PFSK-1 (cell line): ENCODE measurements at regions not wholly inside any gene's neighbourhood (a gene's known extent, or its start where the extent isn't known, plus 50 kb on each side); places are given as distances from the start of the nearest gene placed in this dataset.

Experiments used
- FOXP2 ChIP-seq: optimal IDR thresholded peaks from 2 replicates; pipeline ENCODE3; 2011; ENCODE audit warnings: borderline replicate concordance, control low read depth, inconsistent platforms; ENCODE audit not compliant: insufficient read depth; ENCODE audit errors: extremely low read length, extremely low read depth
- POLR2AphosphoS5 ChIP-seq: IDR thresholded peaks from 2 replicates; pipeline ENCODE4 v1.6.1; 2012; ENCODE audit warnings: low read depth, mild to moderate bottlenecking, control low read depth, low read length, moderate library complexity
- SIN3A ChIP-seq: IDR thresholded peaks from 2 replicates; pipeline ENCODE4 v1.6.1; 2012; ENCODE audit warnings: mild to moderate bottlenecking, low read length, moderate library complexity, borderline replicate concordance; ENCODE audit not compliant: insufficient read depth
- TAF1 ChIP-seq: IDR thresholded peaks from 2 replicates; pipeline ENCODE4 v1.6.1; 2012; ENCODE audit warnings: low read length, control low read depth, borderline replicate concordance; ENCODE audit not compliant: insufficient read depth
- TF ChIP-seq, protein P1 (sequence below), 2 experiments: IDR thresholded peaks; 2 replicates each; pipeline versions ENCODE4 v1.6.1 to v1.8.0; 2011 to 2012; ENCODE audit warnings: low read depth in 2 of 2, low read length in 2 of 2, control low read depth in 1 of 2, inconsistent platforms in 1 of 2, mild to moderate bottlenecking in 1 of 2, moderate library complexity in 1 of 2; ENCODE audit not compliant: insufficient read depth in 1 of 2

DNA sequence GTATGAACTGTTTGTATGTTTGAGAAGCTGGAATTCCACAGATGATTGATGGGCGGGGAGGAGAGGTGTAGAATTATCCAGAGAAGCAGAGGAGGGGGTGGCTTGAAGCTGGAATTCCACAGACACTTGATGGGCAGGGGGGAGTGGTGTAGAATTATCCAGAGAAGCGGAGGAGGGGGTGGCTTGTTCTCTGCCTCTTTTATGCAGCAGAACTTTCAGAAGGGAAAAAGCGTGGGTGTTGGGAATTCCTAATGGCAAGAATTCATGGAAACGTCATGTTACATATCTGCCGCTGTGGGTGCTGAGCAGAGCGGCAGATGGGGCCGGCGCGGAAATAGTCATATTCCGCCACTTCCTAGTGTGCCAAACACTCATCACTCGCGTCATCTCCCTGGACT is 167.9 kb upstream of the KCNG1 start:
- TF ChIP-seq TAF1 (no peak), POLR2AphosphoS5 (no peak), SIN3A (no peak), FOXP2 (no peak)

DNA sequence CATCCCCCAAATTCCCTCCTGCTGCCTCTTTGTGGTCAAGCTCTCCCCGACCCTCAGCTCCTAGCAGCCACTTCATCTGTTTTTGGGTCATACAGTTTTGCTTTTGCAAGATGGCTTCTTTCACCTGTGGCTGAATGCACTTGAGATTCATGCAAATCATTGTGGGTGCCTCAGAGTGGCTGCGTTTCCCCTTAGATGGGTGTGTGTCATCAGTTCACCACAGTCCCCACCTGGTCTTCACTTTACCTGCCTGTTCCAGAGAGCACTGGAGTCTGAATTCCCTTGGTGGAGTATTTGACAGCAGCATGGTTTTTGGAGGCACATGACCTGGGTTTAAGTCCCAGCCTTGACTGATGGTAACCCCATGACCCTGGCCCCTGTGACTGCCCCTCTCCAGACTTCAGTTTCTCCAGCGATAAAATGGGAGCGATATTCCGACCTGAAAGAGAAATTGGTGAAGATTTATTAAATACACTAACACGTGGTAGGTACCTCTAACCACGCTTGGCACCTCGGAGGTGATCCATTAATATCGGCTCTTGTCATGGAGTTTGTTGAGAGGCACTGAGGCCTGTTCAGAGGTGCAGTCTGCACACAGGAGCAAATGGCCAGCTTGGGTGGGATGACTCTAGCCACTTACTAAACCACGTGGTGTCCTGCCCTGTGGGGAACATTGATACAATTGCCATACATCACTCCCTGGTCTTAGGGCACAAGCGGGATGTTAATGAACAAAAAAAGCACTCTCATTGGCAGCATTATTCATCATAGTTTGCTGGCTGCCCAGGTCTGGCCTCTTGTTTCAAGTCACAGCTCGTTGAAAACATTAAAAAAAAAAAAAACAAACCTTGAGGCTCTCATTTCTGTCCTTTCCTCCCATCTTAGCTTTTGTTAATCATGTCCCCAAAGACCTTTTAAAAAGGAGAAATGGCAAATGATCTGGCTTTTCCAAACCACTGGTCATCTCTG is 167.2 kb upstream of the KCNG1 start:
- no peak for TF ChIP-seq SIN3A
- no peak for TF ChIP-seq POLR2AphosphoS5
- TF ChIP-seq, protein P1, sequence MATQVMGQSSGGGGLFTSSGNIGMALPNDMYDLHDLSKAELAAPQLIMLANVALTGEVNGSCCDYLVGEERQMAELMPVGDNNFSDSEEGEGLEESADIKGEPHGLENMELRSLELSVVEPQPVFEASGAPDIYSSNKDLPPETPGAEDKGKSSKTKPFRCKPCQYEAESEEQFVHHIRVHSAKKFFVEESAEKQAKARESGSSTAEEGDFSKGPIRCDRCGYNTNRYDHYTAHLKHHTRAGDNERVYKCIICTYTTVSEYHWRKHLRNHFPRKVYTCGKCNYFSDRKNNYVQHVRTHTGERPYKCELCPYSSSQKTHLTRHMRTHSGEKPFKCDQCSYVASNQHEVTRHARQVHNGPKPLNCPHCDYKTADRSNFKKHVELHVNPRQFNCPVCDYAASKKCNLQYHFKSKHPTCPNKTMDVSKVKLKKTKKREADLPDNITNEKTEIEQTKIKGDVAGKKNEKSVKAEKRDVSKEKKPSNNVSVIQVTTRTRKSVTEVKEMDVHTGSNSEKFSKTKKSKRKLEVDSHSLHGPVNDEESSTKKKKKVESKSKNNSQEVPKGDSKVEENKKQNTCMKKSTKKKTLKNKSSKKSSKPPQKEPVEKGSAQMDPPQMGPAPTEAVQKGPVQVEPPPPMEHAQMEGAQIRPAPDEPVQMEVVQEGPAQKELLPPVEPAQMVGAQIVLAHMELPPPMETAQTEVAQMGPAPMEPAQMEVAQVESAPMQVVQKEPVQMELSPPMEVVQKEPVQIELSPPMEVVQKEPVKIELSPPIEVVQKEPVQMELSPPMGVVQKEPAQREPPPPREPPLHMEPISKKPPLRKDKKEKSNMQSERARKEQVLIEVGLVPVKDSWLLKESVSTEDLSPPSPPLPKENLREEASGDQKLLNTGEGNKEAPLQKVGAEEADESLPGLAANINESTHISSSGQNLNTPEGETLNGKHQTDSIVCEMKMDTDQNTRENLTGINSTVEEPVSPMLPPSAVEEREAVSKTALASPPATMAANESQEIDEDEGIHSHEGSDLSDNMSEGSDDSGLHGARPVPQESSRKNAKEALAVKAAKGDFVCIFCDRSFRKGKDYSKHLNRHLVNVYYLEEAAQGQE (IDR thresholded peaks at IDR 0.05; ENCODE audit: insufficient read depth in 1 of 2, low read depth in 2 of 2, low read length in 2 of 2), result no peak
- TF ChIP-seq TAF1, result no peak
- no peak for TF ChIP-seq FOXP2

DNA sequence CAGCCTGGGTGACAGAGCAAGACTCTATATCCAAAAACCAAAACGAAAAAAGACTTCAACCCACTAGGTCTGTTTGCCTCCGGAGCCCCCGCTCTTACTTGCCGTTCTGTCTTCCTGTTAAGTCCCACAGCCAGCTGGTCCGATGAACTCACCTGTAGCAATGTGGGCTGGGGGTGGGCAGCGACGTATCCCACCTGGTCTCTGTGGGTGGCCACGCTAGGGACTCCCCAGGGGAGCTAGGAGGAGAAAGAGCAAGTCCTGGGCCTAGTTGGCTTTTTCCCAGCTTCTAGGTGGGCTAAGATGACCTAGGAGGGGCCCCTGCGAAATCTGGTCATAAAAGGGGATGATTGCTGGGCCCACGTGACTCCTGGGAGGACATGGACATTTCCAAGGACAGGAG is 166.0 kb upstream of the KCNG1 start:
- TF ChIP-seq SIN3A, result no peak
- no peak for TF ChIP-seq TAF1
- TF ChIP-seq, protein P1 (IDR thresholded peaks at IDR 0.05; ENCODE audit: insufficient read depth in 1 of 2, low read depth in 2 of 2, low read length in 2 of 2), result no peak
- no peak for TF ChIP-seq FOXP2
- TF ChIP-seq POLR2AphosphoS5, result no peak

DNA sequence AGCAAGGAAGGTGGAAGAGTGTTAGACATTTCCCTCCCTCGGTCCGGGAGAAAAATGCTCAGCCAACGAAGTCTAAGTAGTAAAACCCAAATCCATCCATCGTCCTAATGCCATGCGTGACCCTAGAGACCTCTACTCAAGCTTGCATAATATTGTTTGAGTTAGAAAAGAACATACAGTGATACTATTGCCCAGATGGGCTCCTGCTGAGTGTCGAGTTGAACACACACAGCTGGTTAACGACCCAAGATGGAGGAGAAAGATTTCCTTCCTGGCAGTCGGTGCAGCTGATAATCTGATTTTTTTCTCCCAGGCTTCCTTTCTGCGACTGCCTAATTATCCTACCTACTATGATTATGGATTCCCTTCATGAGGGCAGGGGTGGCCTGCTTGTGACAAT is 164.4 kb upstream of the KCNG1 start:
- TF ChIP-seq POLR2AphosphoS5 (no peak), FOXP2 (no peak), TAF1 (no peak), SIN3A (no peak)
- TF ChIP-seq, protein P1 (IDR thresholded peaks at IDR 0.05; ENCODE audit: insufficient read depth in 1 of 2, low read depth in 2 of 2, low read length in 2 of 2), result no peak

DNA sequence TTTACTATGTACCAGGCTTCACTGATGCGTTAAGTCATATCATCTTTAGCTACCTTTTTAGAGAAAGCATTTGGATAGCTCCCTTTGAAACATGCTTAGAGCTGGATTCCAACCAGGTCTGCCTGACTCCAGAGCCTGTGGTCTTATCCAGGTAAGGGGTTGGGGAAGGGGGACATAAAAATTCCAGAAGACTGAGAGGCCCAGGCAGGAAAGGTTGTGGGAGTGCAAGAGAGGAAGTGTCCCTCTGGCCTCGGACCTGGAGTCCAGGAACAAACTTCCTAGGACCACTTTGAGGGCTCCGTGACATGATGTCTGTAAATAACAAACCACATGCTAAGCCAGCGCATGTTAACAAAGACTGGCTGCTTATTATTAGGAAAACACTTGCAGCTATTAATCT is 163.0 kb upstream of the KCNG1 start:
- TF ChIP-seq POLR2AphosphoS5 (no peak), TAF1 (no peak), FOXP2 (no peak), SIN3A (no peak)
- TF ChIP-seq, protein P1 (IDR thresholded peaks at IDR 0.05; ENCODE audit: insufficient read depth in 1 of 2, low read depth in 2 of 2, low read length in 2 of 2), result no peak
